Hematopoietic multipotent progenitor cell (in vitro differentiated cells): ENCODE measurements at regions not wholly inside any gene's neighbourhood (a gene's known extent, or its start where the extent isn't known, plus 50 kb on each side); places are given as distances from the start of the nearest gene placed in this dataset.

ENCODE experiments used
- DNase-seq, 3 donors: peaks; one replicate each; pipeline ENCODE4 v3.0.0-alpha.2; 2011 to 2015; ENCODE audit warnings: low read depth in 2 of 3, low spot score in 2 of 3

- DNase-seq = no peak
Observed at GRCh38 chr15:97141360-97141759, 810.9 kb downstream of the NR2F2 start.

DNA sequence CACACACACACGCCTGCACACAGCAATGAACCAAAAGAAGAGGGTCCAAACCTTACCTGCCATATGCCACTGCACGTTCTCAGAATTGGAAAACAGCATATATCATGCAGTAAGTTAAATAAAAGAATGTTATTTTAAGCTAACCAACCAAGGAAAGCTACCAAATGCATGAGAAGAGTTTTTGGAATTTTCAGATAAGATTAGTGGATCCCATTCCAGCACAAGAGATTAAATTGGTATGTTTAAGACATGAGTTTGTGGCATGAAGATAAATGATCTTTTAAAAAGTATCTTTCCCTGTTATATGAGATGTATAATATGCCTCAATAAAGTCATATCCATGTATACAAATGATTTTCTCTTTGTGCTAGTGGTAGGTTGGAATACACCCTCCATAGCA is 811.4 kb downstream of the NR2F2 start:
- no peak for DNase-seq

- no peak for DNase-seq
Observed at GRCh38 chr15:97143592-97144376, 813.3 kb downstream of the NR2F2 start.

GRCh38 chr15:97144377-97144711 is 813.8 kb downstream of the NR2F2 start:
- DNase-seq = no peak

GRCh38 chr15:97146929-97147870 is 813.3 kb upstream of the ARRDC4 start:
- no peak for DNase-seq

DNA sequence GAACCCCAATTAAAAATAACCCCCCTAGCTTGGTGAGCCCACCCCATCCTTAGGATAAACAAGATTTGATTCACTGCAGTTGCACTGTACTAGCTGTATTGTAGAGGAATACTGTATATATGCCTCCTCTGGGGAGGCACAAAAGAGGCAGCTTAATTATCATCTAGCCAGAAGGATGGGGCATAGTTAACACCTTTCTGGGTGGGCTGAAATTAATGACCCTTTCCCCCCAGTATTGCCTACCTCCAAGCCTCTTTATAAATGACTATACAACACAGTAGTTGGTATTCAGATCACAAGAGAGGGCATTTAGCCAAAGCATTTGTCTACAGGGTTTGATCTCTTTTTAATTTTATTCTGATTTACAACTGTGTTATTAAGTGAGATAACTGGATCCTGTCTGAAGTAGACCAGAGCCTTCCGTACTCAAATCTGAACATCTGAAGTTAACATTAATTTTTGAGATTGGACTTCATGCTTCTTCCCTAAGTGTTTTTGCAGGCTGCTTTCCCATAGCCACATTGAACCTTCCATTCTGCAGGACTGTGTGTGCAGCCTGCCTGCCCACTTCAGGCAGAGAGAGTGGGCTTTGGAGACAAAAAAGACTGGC is 807.0 kb upstream of the ARRDC4 start:
- no peak for DNase-seq

GRCh38 chr15:97156739-97157265 is 803.7 kb upstream of the ARRDC4 start:
- DNase-seq = no peak

DNA sequence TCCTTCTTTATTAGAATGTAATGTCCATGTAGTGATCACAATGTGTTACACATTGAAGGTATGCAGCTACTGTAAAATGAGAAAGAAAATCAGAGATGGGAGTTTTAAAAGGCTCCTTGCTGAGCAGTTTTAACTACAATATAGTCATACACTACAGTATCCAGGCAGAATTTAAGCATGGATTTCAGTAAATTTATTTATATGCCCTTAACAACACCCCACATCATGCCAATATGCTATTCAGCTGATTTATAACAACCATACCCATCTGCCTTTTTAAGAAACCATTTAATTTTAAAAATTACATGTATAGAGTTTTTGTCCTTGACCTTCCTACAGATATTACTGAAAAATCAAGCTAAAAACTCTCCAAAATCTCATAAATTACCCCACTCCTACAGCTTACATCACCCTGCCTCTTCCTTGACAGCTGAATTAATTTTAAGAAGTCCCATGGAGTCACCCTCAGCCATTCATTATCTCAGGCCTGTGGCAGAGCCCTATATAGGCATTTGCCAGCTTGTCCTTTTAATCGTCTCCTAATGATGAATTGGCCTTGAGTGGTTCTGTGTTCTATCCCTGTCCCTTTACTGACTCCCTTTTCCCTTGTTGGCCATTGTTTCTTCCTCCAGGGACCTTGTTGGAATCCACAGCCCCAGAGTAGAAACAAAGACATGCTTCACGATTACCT is 797.6 kb upstream of the ARRDC4 start:
- no peak for DNase-seq

- DNase-seq = no peak
Observed at GRCh38 chr15:97165205-97165604, 795.3 kb upstream of the ARRDC4 start.

DNA sequence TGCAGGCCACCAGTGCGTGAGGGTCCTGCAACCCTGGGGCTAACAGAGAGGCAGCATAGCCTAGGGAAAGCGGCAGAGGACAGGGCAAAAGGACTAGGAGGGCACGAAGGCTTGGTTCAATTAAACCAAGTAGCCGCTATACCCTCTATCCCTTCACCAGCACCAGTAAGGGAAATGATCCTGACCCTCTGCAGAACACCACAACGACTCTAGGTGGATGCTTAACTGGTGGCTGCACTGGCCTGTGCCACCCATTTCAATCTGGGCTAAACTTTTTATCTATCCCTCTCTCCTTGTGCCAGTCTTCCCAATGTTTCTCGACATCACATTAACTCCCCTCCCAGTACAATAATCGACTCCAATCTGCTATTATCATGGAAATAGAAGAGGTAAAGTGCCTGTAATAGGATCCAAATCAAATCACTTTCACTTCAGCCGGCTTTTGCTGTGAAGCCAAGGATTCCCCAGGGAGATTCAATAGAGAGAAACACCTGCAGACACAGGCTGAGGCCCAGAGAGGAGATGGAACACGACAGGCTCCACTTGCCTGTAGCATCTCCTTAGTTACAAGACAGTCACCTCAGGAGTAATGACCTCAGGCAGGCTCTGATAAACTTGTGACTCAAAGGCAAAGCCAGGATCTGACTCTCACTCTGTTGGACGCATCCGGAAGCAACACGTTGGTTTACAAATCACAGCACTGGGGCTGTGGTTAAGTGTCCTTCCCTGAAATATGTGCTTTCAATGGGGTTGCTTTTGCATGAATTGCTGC is 791.6 kb upstream of the ARRDC4 start:
- DNase-seq = no peak

- no peak for DNase-seq
Observed at GRCh38 chr15:97171556-97171955, 788.9 kb upstream of the ARRDC4 start.

DNA sequence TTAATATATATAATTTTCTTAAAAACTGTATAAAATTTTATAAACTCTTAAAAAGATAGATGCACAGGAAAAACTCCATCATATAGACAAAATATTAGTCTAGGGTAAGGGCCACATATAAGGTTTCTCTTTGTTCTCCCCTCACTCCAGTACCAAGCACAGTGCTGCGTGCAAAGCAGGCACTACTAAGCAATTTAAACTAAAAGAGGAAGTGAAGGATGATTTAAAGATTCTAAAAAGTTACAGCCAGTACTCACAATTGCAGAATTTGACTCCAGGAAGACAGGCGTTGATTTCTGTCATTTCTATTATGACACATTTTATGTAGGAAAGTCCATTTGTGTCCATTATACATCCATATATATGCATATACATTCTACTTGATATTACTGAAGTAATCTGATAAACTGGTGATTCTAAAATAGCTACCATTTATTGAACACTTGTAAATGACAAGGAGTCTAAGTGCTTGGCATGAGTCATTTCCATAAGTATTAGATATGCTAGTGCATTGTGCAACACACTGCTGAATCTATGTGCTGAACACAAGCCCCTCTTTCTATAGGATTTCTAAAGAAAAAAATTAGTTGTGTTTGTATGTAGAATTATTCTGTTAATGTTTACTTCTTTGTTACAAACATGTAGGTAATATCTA is 785.5 kb upstream of the ARRDC4 start:
- no peak for DNase-seq

- DNase-seq = no peak
Observed at GRCh38 chr15:97177151-97177577, 783.3 kb upstream of the ARRDC4 start.

DNA sequence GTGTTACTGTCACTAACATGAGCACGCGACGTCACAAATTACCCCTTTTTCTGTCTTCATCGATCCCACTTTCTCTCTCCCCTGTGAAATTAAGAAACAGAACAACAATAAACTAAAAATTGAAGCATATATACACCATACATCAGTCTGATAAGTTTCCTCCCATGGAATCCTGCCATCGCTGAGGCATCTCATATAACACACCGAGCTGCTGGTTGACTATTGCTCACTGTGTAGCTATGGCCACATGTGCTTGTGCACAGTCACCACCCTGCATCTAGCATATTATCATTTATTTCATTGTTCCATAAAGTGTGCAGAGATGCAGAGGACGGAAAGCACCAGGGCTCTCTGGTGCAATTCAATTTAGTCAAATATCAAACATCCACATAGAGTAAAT is 777.9 kb upstream of the ARRDC4 start:
- no peak for DNase-seq

- no peak for DNase-seq
Observed at GRCh38 chr15:97189162-97189780, 771.2 kb upstream of the ARRDC4 start.

GRCh38 chr15:97194750-97195149 is 765.8 kb upstream of the ARRDC4 start:
- DNase-seq = no peak

GRCh38 chr15:97196048-97197014 is 764.2 kb upstream of the ARRDC4 start:
- no peak for DNase-seq
